ENCODE measurements at regions not wholly inside any gene's neighbourhood (a gene's known extent, or its start where the extent isn't known, plus 50 kb on each side); places are given as distances from the start of the nearest gene placed in this dataset.

DNA sequence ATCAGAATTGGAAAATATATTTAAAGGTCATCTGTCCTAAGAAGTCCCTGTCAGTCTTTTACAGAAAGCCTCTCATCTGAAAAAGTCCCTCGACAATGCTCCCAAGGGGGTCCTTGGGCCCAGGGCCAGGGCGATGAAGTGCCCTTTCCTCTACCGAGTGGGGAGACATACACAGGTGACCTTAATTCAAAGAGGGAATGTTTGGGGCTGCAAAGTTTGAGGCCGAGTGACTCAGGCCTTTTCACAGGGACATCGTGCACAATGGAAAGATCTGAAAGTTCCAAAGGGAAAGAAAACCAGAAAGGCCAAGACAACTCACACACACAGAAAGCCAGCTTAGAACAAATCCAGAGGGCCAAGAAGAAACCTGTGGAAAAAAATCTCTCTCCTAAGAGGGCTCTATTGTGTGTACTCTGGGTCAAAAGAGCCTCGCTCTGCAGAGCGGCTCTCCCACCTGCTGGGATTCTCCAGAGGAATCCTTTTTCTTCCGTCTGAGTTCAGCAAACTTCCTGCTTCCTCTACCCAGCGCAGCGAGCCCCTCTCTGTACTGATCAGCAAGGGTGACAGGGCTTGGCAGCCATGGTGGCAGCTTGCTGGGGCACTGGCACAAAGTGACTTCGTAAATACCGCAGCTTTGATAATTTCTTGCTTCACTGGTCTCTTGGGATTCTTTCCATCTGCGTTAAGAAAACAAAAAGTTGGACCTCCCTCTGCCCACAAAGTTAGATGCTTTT, 259.1 kb downstream of the OPA1 start:
- no peak for DNase-seq

DNA sequence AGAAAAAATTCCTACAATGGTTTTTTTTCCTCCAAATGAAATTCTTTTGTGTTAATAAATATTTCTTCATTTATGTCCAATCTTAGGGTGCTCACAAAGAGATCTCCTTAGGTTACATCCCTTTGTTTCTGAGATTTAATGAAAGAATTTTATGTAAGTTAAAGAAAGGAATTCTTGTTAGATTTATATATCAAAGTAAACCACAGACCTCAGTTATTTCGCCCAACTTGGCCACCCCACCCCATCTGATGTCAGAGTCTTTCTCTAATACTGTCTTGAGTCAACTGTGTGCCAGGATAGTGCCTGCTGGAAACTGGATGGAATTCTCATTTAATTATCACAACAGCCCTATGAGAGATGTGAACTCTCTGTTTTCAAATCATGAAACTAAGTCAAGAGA, 259.9 kb downstream of the OPA1 start:
- no peak for DNase-seq

DNA sequence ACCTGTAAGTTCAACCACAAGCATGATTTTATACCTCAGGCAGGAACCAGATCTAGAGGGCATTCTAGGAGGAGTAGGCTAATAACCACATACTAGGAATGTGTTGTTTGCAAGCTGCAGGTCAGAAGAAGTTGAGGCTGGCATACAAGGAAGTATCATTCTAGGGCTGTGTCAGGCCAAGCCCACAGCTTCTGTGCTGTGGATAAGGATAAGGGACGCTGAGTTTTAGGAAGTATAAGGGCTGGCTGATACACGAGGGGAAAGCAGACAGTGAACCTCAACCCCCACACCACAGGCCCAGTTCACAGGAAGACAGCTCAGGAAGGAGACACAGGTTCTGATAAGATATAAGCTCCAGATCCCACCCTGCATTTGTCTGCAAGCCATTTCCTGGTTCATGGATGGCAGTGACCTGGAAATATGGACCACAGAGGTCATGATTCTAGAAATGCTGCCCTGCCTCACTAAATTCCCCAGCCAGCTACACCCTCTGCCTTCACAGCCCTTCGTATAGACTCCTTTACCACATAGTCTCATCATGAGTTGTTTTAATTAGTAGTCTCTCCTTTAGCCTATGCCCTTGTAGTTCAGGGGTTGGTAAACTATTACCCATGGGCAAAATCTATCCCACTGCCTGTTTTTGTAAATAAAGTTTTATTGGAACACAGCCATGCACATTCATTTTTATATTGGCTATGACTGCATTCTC, 260.7 kb downstream of the OPA1 start:
- no peak for DNase-seq

DNA sequence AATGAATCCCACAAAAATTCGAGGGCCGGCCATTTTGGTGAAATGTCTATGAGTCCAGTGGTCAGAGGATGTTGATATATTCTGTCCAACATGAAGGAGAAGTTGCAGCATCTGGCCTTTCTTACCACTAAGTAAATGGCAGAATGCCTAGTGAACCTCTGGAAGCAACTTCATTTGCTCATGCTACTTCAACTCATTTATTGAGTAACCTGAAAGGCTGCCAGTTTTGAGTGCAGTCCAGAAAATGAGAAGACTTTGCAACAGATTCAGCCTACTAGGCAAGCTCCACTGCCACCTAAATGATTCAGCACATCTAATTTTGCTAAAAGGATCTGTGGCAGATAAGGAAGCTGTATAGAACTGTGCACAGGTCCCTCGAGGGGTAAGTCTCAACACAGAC, 265.0 kb downstream of the OPA1 start:
- DNase-seq = no peak

DNA sequence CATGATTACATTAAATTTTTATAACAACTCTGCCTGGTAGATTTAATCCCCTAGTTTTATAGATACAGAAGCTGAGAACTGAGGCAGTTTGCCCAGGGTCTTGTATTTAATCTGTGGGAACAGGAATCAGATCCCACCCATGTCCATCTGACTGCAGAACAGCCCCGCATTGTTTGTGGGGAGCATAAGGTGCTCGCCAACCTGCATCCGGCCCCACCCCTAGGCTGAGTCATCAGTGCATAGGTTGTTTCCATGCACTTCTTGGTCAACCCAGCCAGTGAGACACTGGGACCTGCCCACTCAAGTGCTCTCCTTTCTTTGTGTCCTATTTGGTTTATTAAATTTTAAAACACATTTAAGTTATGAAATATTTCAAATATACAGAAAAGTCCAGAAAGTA, 266.2 kb downstream of the OPA1 start:
- DNase-seq = no peak

DNA sequence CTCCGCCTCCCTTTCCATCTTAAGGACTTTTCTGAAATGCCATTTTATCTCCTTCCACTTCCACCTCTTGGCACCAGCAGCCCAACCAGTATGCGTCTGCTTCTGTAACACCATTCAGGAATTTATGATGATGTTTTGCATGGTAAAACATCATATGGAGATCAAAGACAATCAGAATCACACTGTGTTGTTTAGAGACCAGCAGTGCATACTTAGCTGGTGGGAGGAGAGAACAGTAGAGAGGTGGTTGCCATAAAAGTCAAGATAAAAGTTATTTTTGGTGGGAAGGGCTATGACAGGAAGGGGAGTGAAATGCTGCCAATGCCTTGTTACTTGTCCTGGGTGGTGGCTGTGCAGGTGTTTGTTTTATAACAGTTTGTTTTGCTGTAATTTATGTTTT, 268.0 kb downstream of the OPA1 start:
- no peak for DNase-seq

DNA sequence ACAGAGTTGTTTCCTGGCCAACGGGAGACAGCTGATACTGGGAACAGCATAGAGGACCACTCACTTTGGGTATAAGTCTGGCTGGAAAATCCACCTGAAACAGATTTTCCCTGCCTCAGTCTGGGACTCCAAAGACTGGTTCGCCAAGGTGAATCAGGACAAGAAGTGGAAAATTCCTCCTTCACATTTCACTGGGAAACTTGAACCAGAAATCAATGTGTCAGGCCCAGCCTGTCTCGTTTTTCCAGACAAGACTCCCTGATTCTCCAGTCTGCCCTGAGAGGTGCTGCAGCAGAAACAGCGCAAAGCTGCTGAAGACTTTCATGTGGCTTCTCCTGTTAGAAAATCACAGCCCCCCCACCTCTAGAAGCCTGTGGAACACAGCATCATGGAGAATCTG, 269.8 kb downstream of the OPA1 start:
- no peak for DNase-seq

DNA sequence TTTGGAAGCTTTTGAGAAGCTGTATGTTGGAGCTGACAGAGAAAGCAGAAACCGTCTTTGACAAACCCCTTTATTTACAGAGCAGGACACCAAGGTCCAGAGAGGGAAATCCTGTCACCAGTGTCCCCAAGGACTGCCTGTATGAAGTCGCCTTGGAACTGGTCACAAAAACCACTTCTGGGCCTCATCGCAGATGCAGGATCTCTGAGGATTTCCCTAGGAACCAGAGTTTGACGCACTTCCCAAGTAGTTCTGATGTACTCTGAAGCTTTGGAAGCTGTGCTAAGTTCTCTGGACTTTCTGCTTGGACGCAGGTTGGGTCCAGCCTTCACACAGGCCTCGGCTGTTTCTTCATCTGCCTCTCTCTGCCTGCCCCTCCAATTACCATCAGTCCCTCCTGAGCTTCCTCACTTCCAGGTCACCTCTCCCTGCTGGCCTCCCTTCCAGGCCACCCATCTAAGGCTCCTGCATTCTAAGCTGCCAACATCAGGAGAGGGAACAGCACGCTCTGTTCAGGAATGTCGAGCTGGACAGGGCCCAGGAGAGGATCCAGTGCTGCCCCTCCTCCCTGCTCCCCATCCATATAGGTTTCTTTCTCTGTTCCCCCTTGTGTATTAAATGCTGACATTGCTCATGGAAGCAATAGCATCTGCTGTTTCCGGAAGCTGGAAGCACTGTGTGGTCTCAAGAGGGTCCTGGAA, 270.8 kb downstream of the OPA1 start:
- no peak for DNase-seq

DNA sequence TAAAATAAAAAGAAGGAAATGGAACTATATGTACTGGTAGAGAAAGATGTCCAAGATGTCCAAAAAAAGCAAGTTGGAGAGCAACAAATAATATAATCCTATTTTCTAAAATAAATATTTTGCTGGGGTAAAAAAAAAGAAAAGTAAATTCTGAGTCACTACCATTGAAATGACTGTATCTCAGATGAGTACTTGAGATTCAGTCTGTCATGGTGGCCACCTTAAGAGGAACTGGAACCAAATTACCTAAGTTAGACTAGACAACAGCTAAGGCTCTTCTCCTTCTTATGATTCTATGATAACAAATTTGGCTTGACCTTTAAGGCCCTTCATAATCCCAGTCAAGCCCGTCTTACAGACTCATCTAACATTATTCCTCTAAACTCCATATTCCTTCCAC, 270.6 kb upstream of the HES1 start:
- DNase-seq = no peak

DNA sequence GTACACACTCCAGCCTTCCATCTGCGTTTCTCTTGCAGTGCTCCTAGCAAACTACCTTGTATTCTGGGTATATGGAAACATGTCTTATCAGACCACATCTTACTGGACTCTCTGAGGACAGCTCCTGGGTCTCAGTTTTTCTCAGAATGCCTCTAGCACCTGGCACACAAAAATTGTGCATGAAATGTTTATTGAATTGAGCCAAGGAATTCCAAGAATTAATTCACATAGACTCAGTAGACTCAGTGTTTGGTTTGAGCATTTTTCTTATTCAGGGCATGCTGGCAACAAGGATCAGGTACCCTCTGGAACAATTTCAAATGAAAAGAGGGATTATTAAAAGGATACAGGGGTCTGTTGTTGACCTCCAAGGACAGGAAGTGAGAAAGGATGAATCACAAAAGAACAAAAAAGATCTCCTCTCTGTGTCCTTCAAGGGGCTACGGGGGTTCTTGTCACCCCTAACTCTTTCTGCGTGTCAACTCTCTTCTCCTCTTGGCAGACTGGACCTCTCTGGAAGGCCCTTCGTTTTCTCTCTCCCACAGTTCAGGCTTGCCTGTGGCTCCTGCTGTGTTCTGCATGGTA, 270.0 kb upstream of the HES1 start:
- DNase-seq = no peak

DNA sequence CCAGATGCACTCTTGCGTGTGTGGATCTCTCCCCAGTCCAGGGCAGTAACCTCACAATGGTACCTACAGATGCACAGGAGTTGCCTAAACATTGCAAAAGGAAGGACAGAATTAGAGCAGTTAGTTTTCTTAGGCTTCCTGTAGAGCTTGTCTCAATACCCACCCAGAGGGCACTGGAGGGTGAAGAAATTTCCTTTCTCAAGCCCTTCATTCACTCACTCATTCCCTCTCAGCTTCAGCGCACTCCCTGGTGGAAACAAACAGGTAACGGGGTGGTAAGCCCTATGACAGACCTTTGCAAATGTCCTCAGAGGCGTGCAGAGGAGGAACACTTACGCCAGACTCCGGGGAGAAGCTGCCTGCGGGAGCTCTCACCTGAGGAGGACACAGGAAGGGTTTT, 267.4 kb upstream of the HES1 start:
- no peak for DNase-seq

DNA sequence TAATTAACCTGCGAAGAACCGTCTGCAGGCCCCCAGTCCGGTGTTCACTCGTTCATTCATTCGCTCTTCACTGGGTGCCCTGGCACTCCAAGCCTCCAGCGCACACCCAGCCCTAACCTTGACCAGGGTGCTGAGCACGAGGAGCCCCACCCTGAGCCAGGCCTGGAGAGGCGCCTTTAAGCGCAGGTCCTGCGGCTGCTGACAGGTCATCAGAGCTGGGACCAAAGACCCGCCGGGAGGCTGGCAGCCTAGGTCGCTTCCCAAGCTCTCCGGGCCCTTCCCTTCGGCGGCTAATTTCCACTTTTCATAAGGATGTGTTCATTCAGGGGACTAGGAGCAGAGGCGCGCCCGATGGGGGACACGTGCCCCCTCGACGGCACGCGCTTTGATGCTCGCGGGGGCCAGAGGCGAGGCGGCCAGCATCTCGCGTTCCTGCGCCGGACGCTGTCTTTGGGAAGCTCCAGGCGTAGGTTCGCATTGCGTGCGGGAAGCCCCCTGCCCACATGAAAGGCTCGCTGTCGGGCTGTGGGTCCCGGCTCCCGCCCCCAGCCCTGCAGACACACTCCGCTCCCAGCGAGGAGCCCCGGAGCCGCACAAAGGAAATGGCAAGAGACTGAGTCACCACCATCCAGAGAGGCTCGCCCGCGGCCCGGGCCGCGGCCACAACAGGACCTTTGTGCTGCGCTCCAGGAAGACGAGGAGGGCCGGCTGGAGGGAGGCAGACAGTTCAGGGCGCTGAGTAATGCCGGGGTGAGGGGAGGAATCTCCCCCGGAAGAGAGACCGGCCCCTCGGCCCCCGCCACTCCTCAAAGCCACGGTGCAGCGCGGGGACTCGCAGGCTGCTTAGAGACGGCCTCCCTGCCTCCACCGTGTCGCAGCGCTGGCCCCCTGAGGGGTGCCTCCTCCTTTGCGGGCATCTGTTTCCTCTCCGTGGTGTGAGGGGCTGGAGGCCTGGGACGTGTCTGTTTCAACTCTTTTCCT, 266.4 kb upstream of the HES1 start:
- DNase-seq = no peak

DNA sequence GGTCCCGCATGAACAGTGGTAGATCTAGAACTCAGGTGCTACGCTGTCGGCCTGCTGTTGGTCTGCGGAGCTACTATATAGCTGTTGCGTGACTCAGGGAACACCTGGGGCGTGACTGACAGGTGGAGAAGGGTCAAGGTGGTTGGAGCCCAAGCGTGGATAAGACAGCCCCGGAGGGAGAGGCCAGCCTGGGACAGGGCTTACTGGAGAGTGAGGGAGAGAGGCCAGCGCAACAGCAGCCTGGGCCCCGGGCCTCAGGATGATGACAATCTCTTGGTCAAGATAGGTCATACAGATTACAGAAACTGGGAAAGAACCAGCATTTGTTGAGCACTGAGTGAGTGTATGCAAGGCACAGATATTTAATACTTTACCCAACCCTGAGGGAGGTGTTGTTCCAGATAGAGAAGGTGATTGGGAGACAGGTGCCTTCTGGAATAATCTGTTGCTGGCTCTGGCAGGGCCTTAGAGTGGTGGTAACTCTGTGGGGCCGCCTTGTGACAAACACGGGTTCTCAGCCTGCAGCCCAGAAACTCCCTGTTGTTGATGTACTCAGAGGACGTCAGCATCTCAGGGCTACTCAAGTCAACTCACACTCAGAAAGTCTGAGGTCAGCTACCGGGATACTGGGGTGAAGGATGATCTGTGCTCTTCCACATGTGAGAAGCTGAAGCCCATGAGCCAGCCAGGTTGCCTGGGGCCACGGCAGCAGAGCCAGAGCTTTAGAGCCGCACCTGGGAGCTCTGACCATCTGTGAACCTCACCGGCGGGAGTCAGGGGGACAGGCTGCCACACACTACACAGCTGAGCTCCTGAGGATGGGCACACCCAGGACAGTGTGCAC, 265.4 kb upstream of the HES1 start:
- no peak for DNase-seq

DNA sequence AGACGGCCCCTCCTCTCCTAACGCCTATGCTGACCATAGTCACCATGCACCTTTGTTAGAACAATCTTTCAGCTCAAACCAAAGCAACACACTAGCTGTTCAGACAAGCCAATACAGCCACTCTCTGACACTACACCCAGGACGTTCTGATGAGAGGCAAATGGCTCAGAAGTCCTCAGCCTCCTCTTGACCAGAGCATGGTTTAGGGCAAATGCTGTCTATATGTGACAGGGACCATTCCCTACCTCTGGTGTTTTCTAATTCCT, 264.8 kb upstream of the HES1 start:
- no peak for DNase-seq

DNA sequence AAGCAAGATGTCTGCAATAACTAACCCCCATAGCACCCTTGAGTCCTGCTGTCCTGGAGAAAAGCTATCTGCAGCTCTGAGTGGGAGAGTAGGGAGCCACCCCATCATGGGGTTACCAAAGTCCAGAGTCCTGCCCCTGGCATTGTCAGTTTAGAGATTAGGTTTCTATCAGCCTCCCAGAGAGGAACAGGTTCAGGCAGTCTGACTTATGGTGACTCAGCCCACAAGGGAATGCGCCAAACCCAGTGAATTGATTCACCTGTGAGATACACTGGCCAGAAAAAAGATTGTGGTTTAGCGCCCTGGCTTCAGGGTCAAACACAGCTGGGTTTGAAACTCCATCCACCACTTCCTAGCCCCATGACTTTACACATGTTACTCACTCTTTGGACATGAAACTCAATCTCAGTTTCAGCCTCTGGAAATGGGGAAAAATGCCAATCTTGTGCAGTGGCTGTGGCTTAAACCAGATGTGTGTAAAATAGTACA, 263.6 kb upstream of the HES1 start:
- no peak for DNase-seq

DNA sequence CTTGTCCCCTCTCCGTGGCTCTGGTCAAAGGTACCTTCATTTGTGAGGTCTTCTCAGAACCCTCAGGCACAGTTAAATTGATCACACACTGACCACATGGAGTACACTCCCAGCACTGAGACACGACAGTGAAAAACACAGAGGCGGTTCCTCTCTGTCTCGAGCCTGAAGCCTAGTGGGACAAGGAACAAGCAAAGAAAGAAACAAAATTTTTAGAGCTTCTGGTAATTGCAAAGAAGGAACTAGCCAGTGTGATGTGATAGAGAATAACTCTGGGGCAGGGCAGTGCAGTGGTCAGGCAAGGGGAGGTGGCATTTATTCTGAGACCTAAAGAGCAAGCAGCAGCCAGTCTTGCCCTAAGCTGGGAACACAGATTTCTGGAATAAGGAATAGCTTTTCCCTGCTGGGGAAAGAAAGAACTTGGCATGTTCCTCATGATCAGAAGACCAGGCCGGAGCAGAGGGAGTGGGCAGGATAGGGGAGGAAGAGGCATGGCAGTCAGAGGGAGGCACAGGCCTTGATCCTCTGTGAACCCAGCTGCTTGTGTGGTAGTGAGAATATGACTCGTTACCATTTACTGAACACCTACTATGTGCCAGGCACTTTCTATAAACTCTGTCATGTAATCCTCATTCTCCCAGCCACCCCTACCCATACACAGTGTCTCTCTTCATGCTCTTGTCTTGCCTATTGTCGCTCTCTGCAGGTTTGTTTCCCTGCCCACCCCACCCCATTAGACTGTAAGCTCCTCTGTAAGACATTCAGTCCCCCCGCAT, 262.3 kb upstream of the HES1 start:
- DNase-seq = no peak

DNA sequence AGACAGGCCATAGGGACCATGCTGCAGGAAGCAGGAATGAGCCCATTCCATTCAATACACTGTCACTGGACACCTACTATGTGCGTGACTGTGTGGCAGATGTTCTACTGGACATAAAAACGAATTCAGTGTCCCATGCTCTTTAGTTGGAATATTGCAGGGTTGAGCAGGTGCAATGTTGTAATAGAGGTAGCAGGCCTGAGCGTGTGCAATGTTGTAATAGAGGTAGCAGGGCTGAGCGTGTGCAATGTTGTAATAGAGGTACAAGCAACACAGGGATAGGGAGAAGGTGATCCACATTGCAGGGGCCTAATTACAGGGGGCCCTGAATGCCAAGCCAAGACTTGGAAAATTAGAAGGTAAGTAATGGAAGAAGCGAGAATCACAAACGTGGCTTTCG, 261.4 kb upstream of the HES1 start:
- DNase-seq = no peak

DNA sequence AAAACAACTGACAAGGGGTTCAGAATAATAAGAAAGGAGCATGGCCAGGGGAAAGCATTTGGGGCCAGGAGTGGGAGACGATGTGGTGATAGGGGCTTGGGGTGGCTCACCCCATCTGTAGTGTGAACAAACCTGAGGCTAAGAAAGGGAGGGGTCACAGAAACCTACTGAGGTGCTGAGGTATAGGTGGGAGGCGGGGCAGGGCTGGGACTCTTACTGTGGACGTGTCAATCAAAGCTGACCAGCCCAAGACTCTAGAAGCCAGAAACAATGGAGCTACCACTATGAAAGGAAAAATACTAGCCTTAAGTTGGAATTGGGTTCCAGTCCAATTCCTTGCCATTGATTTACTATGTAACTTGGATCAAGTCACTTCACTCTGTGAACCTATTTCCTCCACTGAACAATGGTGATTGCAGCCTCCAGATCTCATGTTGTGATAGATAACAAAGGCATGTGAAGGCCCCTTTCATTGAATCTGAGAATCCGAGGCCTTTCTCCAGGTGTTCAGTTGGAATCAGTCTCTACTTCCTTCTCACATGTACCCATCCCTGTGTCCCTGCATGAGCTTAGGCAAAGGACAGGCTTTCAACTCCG, 260.9 kb upstream of the HES1 start:
- no peak for DNase-seq

DNA sequence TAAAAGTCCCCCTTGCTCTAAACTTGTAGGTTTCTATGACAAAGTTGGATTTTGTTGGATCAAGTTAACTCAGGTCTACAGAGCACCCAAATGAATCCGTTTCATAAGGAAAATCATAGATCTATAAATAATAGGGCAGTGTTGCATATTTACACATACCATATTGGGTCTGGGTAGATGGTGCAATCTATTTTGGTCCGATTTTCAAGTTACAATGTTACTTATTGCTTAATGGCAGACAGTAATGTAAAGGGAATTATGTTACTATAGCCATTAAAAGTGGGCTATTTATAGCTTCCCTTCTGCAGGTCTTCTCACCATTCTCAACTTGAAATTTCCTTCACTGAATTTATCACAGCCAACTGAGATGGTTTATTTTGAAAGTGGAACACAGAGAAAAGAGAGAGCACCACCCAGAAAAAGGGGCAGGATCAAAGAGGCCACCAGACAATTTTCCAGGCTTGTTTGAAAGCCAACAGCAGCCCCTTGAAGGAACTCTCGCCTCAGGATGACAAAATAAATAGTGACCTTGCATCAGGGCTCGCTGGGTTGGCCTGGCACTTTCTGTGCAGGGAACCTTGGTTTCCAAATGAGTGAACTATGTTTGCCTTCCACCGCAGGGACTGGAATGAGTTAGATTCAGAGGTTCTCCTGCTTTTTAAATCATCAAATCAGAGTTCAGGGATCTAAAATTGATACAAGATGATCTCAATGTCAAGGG, 260.2 kb upstream of the HES1 start:
- no peak for DNase-seq
